HG03378 (cell line): ENCODE measurements at regions not wholly inside any gene's neighbourhood (a gene's known extent, or its start where the extent isn't known, plus 50 kb on each side); places are given as distances from the start of the nearest gene placed in this dataset.

Source experiments
- ATAC-seq: cut with Tn5 transposase; IDR thresholded peaks from one replicate; pipeline ENCODE4 v1.9.1; 2021; ENCODE audit warnings: mild to moderate bottlenecking, moderate library complexity; ENCODE audit not compliant: unreplicated experiment

- no peak for ATAC-seq
Observed at GRCh38 chr15:70271422-70272088, 173.8 kb upstream of the TLE3 start.

- ATAC-seq: no peak
Observed at GRCh38 chr15:70270752-70271111, 173.0 kb upstream of the TLE3 start.

- ATAC-seq: no peak
Observed at GRCh38 chr15:70269991-70270751, 172.5 kb upstream of the TLE3 start.

- ATAC-seq: no peak
Observed at GRCh38 chr15:70269311-70269911, 171.7 kb upstream of the TLE3 start.

- ATAC-seq: no peak
Observed at GRCh38 chr15:70268698-70269251, 171.1 kb upstream of the TLE3 start.

- ATAC-seq: no peak
Observed at GRCh38 chr15:70267879-70268278, 170.2 kb upstream of the TLE3 start.

- no peak for ATAC-seq
Observed at GRCh38 chr15:70267306-70267705, 169.6 kb upstream of the TLE3 start.

GRCh38 chr15:70266412-70267121 is 168.8 kb upstream of the TLE3 start:
- ATAC-seq: no peak

- ATAC-seq: no peak
Observed at GRCh38 chr15:70265986-70266385, 168.3 kb upstream of the TLE3 start.

- ATAC-seq: no peak
Observed at GRCh38 chr15:70265466-70265978, 167.8 kb upstream of the TLE3 start.

- ATAC-seq: no peak
Observed at GRCh38 chr15:70264738-70265465, 167.2 kb upstream of the TLE3 start.

- ATAC-seq: no peak
Observed at GRCh38 chr15:70264014-70264582, 166.4 kb upstream of the TLE3 start.

- no peak for ATAC-seq
Observed at GRCh38 chr15:70262591-70263274, 165.0 kb upstream of the TLE3 start.

- no peak for ATAC-seq
Observed at GRCh38 chr15:70262171-70262570, 164.5 kb upstream of the TLE3 start.

- ATAC-seq: no peak
Observed at GRCh38 chr15:70261083-70261482, 163.4 kb upstream of the TLE3 start.

- no peak for ATAC-seq
Observed at GRCh38 chr15:70260580-70260979, 162.9 kb upstream of the TLE3 start.

GRCh38 chr15:70259640-70260508 is 162.2 kb upstream of the TLE3 start:
- ATAC-seq: no peak

GRCh38 chr15:70259028-70259424 is 161.3 kb upstream of the TLE3 start:
- ATAC-seq: peak; percentile 23
